ENCODE measurements at regions not wholly inside any gene's neighbourhood (a gene's known extent, or its start where the extent isn't known, plus 50 kb on each side); places are given as distances from the start of the nearest gene placed in this dataset.

DNA sequence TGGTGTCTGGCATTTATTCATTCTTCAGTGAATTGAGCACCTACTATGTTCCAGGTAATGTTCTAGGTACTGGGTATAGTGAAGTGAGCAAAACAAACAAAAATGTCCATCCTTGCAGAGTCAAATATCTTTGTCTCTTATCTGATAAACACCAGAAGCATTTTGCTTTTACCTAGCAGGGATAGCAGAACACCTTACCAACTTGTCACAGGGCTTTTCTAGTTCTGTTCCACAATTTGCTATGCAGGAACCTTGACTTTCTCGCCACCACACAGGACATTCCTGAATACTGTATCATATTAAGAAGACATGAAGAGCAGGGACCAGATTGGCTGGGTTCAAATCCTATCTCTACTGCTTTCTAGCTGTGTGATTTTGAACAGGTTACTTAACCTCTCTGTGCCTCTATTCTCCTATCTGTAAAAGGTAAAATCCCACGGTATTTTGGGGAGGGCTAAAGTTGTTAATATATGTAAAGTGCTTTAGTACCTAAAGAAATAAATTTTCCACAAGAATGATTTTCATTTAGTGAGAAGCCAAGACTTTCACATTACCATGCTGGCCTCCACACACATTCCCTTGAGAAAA lies 214.5 kb upstream of the S100G start:
- H3K4me1 ChIP-seq, result no peaks in the 10 kb centered on the region
- TF ChIP-seq, protein P1, sequence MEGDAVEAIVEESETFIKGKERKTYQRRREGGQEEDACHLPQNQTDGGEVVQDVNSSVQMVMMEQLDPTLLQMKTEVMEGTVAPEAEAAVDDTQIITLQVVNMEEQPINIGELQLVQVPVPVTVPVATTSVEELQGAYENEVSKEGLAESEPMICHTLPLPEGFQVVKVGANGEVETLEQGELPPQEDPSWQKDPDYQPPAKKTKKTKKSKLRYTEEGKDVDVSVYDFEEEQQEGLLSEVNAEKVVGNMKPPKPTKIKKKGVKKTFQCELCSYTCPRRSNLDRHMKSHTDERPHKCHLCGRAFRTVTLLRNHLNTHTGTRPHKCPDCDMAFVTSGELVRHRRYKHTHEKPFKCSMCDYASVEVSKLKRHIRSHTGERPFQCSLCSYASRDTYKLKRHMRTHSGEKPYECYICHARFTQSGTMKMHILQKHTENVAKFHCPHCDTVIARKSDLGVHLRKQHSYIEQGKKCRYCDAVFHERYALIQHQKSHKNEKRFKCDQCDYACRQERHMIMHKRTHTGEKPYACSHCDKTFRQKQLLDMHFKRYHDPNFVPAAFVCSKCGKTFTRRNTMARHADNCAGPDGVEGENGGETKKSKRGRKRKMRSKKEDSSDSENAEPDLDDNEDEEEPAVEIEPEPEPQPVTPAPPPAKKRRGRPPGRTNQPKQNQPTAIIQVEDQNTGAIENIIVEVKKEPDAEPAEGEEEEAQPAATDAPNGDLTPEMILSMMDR (IDR thresholded peaks at IDR 0.05), result no peak
- WGBS, 2 donors, result 95 to 98% methylated on average over 2 of the region's 2 CpGs
- intact Hi-C loops (cut with DNase I), result loop anchor here in 6 of 10 donors (10.0 kb wide), 3 partner anchors 219 to 311 kb away; partner anchors contain the start of genes GRPR (in 1 of the 6) and S100G (in 1 of the 6)
- no peaks in the 10 kb centered on the region for H3K36me3 ChIP-seq
- H3K27me3 ChIP-seq, result peaks cover 0 to 34% (median 0%) of the 10 kb centered on the region in 7 donors
- ATAC-seq (no peak), DNase-seq (no peak)
- H3K27ac ChIP-seq, result no peak overlapping the region
- no peaks in the 10 kb centered on the region for H3K9me3 ChIP-seq
- H3K4me3 ChIP-seq, result no peak overlapping the region

DNA sequence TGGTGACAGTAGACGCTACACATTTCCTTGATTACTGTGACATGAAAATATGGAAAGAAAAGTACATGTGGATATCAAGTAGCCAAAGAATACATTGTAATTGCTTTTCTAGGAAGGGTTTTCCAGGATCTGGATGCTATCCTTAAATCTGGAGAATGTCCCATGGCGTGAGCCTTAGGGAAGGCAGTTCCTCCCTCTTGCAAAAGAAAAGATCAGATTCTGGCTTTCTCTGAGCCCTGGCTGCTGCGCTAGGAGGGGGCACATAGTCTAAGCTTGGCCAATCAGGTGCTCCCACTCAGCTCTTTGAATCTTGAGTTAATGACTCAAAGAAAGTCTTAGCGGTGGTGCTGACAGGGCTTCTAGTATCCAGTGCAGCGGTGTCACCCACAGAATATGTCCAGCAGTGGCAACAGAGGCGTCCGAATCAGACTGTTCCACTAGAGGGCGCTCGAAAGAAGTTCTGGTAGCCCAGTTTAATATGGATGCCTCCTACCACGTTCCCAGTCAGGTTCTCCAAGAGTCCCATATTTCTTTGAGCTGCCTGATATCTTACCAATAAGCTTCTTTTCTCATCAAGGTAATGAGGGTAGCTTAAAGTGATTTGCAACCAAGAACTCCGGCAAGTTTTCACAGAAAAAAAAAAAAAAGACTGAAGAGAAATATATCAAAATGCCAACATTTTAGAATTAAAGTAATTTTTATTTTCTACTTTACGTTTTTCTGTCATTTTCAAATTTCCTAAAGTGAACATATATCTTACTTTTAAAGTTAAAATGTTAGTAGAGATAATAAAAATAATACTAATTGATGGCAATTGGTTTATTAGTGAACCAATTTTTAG lies 213.4 kb upstream of the S100G start:
- no peak overlapping the region for H3K4me3 ChIP-seq
- no peaks in the 10 kb centered on the region for H3K4me1 ChIP-seq
- no peak overlapping the region for H3K27ac ChIP-seq
- no peaks in the 10 kb centered on the region for H3K36me3 ChIP-seq
- peaks cover 0 to 43% (median 0%) of the 10 kb centered on the region in 7 donors for H3K27me3 ChIP-seq
- intact Hi-C loops (cut with DNase I), result loop anchor here in 6 of 10 donors (10.0 kb wide), 3 partner anchors 218 to 312 kb away; partner anchors contain the start of genes GRPR (in 1 of the 6) and S100G (in 1 of the 6)
- DNase-seq (peak; percentile 30 to 67), ATAC-seq (peak; percentile 61 to 88 (median 82))
- TF ChIP-seq, protein P1 (IDR thresholded peaks at IDR 0.05), result peak; percentile 12 to 76 (median 61)
- WGBS, 2 donors, result 22 to 32% methylated on average over 12 of the region's 12 CpGs
- no peaks in the 10 kb centered on the region for H3K9me3 ChIP-seq

DNA sequence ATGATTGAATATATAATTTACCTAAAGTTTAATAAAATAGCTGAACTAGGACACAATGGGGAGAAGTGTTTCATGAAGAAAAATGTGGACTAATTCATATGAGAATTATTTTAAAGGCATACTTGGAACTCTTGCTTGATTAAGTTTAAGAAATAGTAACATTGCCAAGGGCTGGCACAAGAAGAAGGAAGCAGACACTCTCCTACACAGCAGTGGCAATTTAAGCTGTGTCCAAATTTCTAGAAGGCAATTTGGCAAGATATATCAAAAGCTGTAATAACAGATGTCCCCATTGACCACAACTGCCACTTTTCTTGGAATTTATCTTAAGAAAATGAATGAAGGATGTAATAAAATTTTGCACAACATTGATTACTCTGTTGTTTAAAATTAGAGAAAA lies 209.5 kb upstream of the S100G start:
- TF ChIP-seq, protein P1 (IDR thresholded peaks at IDR 0.05), result no peak
- DNase-seq, result no peak
- Histone ChIP-seq H3K27me3 (peaks cover 0 to 31% (median 0%) of the 10 kb centered on the region in 7 donors), H3K4me3 (no peak overlapping the region), H3K27ac (no peak overlapping the region), H3K9me3 (no peaks in the 10 kb centered on the region), H3K4me1 (no peaks in the 10 kb centered on the region), H3K36me3 (no peaks in the 10 kb centered on the region)
- ATAC-seq, result no peak
- intact Hi-C loops (cut with DNase I), result loop anchor here in 2 of 10 donors (5.0 to 10.0 kb wide), 2 partner anchors 224 to 227 kb away; no protein-coding TSS in a partner anchor

DNA sequence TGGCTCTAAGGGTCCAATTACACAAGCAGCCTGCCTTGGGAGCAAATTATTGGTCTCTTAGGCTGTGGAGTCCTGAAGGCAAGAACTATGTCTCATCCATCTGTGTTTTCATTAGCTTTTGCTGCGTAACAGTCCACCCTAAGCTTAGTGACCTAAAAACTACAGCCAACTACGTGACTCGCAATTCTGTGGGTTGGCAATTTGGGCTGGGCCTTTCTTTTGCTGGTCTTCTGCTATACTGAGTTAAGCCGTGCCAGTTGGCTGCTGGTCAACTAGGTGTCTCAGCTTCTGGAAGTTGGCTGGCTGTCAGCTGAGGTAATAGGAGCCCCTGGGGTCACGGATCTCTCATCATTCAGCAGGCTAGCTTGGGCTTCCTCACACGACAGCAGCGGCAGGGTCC lies 205.6 kb upstream of the S100G start:
- no peaks in the 10 kb centered on the region for H3K4me1 ChIP-seq
- H3K9me3 ChIP-seq, result no peaks in the 10 kb centered on the region
- H3K27ac ChIP-seq, result no peak overlapping the region
- peaks cover 0 to 27% (median 0%) of the 10 kb centered on the region in 7 donors for H3K27me3 ChIP-seq
- WGBS, 2 donors, result 78 to 79% methylated on average over 7 of the region's 7 CpGs
- H3K36me3 ChIP-seq, result no peaks in the 10 kb centered on the region
- no peak for ATAC-seq
- intact Hi-C loops (cut with DNase I), result loop anchor here in 2 of 10 donors (5.0 to 10.0 kb wide), 2 partner anchors 220 to 223 kb away; no protein-coding TSS in a partner anchor
- no peak overlapping the region for H3K4me3 ChIP-seq
- TF ChIP-seq, protein P1 (IDR thresholded peaks at IDR 0.05), result no peak
- no peak for DNase-seq
